NCI-H2196 treated with DMSO at 0.1 percent for 48 hours (cell line): ENCODE measurements at regions not wholly inside any gene's neighbourhood (a gene's known extent, or its start where the extent isn't known, plus 50 kb on each side); places are given as distances from the start of the nearest gene placed in this dataset.
"Not testable (repeated sequence)": the region's sequence is repeated elsewhere in the genome, so short reads cannot be mapped to it uniquely, and the experiment has no call there.

Experiments used
- DNase-seq: peaks from one replicate; lab custom pipeline; 2025; ENCODE audit not compliant: unreplicated experiment; lab: John Stamatoyannopoulos, UW

GRCh38 chr1:204780630-204781029, 90.0 kb upstream of the NFASC start:
- no peak for DNase-seq

- no peak for DNase-seq
These were observed 88.5 kb upstream of the NFASC start for GRCh38 chr1:204782118-204782700.

GRCh38 chr1:204785023-204785422, 85.6 kb upstream of the NFASC start:
- DNase-seq: not testable (repeated sequence)

- no peak for DNase-seq
These were observed 82.2 kb upstream of the NFASC start for GRCh38 chr1:204788470-204788869.

GRCh38 chr1:204791453-204792353, 79.0 kb upstream of the NFASC start:
- DNase-seq: no peak

- DNase-seq: no peak
These were observed 78.3 kb upstream of the NFASC start for GRCh38 chr1:204792354-204792692.

GRCh38 chr1:204793259-204793914, 77.3 kb upstream of the NFASC start:
- DNase-seq: no peak

GRCh38 chr1:204796886-204797285, 73.8 kb upstream of the NFASC start:
- DNase-seq: not testable (repeated sequence)

GRCh38 chr1:204797401-204797800, 73.3 kb upstream of the NFASC start:
- DNase-seq: no peak

GRCh38 chr1:204799630-204800029, 71.0 kb upstream of the NFASC start:
- no peak for DNase-seq

- DNase-seq: no peak
These were observed 69.5 kb upstream of the NFASC start for GRCh38 chr1:204801211-204801610.

- DNase-seq: no peak
These were observed 68.1 kb upstream of the NFASC start for GRCh38 chr1:204802401-204803175.

- no peak for DNase-seq
These were observed 67.1 kb upstream of the NFASC start for GRCh38 chr1:204803607-204804006.

GRCh38 chr1:204806943-204807687, 63.5 kb upstream of the NFASC start:
- DNase-seq: peak; percentile 73

GRCh38 chr1:204809488-204809887, 61.2 kb upstream of the NFASC start:
- DNase-seq: no peak

GRCh38 chr1:204812842-204813241, 57.8 kb upstream of the NFASC start:
- DNase-seq: no peak

GRCh38 chr1:204813522-204813921, 57.1 kb upstream of the NFASC start:
- no peak for DNase-seq

- DNase-seq: no peak
These were observed 56.3 kb upstream of the NFASC start for GRCh38 chr1:204814166-204814884.

- DNase-seq: no peak
These were observed 53.3 kb upstream of the NFASC start for GRCh38 chr1:204817341-204817740.

GRCh38 chr1:204818998-204819397, 51.7 kb upstream of the NFASC start:
- no peak for DNase-seq
